ENCODE measurements at regions not wholly inside any gene's neighbourhood (a gene's known extent, or its start where the extent isn't known, plus 50 kb on each side); places are given as distances from the start of the nearest gene placed in this dataset.
"Not testable (repeated sequence)": the region's sequence is repeated elsewhere in the genome, so short reads cannot be mapped to it uniquely, and the experiment has no call there.

DNA sequence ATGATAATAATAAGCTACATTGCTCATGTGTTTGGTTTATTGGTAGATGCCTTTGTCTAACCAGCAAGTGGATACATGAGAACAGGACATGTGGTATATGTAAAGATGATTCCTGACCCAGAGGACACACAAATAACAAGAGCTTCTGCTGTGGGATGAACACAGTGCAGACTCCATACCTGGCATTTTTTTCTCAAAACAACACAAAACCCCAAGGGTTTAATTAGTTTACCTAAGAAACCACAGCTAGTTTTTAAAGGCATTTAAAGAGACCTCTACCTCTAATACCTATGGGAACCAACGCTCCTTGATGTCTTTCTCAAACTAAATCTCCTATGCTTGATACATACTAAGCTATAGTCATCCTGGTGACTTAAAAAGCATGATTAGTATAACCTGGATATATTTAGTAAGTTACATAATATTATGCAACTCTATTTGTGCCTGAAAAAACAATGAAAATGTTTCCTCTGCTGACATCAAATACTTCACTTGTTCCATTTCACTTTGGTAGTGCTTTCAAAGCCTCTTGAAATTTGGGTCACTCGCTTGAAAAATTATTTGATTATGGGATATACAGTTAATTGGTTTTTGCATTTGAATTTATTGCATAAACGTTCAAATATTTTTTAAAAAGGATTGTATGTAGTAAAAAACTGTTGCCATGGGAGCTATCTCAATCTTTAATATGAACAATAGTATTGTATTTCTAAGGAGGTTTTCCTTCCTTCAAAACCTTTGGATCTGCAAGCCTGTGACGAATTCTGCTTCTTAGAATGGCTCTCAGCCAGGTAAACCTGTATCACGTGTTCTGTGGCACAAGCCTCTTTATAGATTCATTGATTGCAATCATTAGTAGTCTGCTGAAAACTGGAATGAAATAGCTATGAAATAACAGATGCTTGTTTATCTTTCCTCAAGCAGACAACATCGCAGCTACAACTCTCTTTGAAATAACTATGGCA is 233.0 kb upstream of the KCNMB2 start:
- no peak for DNase-seq

DNA sequence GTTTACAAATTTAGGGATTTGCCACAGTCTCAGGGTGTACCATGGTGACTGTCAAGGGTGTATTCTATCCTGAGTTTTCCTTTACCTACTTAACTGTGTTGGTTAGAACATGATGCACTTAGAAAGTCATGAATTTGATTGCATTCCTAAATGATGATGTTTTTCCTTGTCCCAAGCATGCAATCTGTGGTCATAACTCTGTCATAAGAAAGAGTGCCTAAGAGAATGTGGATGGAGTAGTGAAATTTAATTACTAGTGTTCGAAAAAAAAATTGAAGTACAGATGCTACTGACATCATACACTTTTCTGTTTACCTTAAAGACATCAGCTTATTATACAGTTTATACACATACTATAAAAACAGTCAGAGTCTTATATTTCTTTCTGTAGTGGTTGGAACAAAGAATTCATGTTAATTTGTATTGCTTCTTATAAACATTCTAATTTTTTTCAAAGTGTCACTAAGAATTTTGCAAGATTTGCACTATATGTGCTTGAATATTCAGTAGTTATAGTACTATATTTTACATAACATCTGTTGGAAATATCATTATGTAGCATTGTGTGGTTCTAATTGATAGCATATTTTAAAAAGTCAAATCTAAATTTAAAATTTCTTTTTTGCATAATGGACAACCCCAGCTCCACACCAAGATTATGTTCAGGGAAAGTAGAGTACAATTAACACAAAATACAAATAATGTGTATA is 231.3 kb upstream of the KCNMB2 start:
- no peak for DNase-seq

- no peak for DNase-seq
These were observed 229.7 kb upstream of the KCNMB2 start for GRCh38 chr3:178306432-178307115.

DNA sequence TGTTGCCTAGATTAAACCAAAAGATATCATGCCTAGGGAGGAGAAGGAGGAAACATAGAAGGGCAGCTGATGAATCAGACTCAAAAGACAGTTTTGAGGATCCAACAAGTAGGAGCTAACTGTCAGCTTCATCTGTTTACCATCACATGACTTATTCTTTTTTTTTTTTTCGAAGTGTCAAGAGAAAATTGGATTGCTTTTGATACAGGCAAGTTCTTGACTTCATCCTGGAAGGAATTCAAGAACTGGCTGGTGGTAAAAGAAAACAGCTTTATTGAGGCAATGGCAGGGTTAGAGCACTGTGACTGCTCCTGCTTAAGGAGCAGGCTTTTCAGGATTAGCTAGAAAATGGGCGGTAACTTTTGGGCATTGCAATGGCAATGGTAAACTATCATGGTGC is 227.5 kb upstream of the KCNMB2 start:
- no peak for DNase-seq

DNA sequence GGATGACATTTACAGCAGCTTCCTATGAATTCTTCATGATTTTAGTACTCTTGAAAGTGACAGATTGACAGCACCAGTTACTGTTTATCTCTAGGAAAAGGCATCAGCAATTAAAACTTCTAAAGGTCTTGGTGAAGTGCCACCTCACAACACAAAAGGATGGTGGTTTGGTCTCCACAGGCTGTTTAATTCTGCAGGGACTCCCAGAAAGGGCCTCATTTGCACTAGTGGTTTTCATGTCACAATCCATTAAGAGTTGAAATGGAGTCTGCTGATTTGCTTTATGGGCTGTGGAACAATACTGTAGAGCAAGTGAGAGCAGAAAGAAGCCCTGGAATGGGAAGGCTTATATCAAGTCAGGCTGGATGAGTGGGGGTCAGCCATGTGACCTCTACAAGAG is 225.3 kb upstream of the KCNMB2 start:
- DNase-seq, result no peak

- DNase-seq, result no peak
These were observed 222.5 kb upstream of the KCNMB2 start for GRCh38 chr3:178313716-178314115.

DNA sequence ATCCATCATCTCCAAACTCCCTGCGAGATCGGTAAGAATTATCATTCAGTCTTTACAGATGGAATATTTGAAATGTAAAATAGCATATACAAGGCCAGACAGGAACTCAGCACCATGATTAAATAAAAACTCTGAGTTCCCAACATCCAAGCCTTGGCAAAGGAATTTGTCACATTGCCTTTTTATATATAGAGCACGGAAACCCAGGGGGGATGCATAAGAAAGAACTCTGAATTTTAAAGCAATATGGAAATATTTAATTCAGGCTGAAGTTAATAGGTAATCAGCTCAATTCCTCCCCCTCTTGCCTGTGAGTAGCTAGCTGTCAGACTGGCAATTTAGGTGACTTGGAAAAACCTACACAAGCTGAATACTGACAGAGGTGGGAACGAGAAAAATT is 217.9 kb upstream of the KCNMB2 start:
- DNase-seq, result no peak

DNA sequence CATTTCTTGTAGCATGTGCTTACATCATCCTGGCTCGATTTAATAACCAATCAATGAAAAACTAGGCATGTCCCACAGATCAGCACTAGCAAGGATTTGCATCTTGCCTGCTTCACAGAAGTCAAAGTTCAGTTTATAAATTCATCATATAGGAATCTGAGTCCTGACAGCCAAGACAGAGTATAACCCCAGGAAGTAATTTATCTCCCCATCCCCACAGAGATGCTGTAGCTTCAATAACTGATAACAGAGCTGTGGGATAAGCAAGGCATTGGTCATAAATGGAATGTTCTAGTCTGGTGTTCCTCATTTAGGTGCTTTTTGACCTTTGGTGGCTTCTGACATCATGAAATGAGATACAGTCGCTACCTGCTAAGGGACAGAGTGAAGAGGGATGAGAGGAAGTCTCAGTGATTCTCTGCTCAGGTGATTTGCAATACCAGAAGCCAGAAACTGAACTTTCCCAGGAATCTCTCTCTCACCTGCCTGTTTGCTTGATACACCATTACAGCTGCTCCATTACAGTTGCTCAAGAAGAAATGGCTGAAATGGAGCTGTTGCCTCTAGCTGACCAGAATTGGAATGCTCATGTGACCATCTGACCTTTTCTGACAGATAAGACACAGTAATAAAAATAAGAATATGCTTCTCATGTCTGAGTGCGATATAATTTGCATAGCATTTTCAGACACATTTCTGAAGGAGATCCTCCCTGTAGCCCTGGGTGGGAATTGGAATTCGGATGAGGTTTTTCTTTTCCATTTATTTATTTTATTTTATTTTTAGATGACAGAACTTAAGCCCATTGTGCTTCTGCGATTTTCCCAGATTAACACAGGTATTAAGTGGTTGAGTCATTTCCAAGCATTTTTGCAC is 217.1 kb upstream of the KCNMB2 start:
- no peak for DNase-seq

GRCh38 chr3:178320456-178321351 is 215.5 kb upstream of the KCNMB2 start:
- DNase-seq, result no peak

DNA sequence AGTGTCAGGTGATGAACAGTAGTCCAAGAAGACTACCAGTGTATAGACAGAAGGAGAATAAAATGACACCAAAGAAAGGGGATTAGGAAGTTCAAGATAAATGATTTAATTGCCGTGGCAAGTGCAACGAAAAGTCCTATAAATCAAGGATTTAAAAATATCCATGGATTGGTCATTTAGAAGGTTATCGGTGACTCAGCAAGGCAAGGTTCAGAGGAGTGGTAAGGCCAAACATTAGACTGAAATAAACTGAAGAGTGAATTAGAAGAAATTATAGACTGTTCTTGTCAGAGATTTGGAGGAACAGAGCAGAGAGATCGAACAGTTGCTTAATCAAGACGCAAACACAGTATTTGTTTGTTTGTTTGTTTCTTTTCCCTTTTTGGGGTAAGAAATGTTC is 211.9 kb upstream of the KCNMB2 start:
- no peak for DNase-seq

- no peak for DNase-seq
These were observed 210.9 kb upstream of the KCNMB2 start for GRCh38 chr3:178325330-178325729.

DNA sequence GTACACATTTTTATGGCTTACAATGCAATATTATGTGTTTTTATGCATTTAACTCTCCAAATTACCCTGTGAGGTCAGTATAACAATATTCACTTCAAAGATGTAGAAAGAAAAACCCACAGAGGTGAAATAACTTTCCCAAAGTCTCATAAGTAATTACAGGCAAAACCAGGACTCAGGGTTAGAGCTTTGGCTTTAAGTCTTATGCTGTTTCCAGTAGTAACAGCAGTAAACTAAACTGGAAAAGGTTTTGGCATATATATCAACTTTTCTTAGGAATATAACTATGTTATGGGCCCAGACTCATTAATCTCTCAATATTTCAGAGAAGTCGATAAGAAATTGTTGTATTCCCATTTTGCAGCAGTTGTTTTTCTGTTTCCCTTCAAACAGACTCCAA is 206.3 kb upstream of the KCNMB2 start:
- no peak for DNase-seq

DNA sequence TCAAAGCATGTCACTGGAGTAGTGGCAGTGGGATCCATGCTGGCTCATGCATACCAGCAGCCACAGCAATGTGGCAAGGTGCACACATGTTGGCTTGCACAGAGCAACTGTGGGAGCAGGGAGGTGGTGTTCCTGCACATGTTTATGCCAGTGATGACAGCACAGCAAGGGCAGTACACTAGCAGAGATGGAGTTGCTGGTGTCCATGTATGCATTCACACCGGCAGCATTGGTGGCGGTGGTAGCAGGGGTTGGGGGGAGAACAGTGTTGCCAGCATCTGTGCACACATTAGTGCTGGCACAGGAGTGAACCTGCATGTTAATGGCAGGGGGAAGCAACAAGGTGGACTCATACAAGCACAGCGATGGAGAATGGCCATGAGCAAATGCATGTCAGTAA is 202.0 kb upstream of the KCNMB2 start:
- DNase-seq, result no peak

GRCh38 chr3:178336336-178336735 is 199.9 kb upstream of the KCNMB2 start:
- DNase-seq, result no peak

DNA sequence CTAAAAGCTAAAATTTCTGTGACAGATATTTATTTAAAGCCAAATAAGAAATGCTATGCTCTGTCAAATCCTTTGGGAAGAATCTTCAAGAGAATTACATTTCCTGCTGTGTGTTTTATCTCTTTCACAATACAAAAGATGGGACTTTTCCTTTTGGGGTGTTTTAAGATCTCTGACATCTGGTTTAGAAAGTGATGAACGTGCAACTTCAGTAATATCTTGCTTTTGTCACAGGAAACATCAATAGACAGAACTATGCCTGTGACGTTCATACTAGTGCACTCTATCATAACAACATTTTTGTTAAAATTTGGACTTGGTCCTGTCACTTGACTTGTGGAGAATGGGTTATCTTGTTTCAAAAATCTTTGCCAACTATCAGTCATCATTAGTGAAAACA is 195.7 kb upstream of the KCNMB2 start:
- no peak for DNase-seq

GRCh38 chr3:178341636-178342035 is 194.6 kb upstream of the KCNMB2 start:
- no peak for DNase-seq

GRCh38 chr3:178342111-178342510 is 194.1 kb upstream of the KCNMB2 start:
- DNase-seq, result no peak

GRCh38 chr3:178343433-178344038 is 192.7 kb upstream of the KCNMB2 start:
- no peak for DNase-seq

DNA sequence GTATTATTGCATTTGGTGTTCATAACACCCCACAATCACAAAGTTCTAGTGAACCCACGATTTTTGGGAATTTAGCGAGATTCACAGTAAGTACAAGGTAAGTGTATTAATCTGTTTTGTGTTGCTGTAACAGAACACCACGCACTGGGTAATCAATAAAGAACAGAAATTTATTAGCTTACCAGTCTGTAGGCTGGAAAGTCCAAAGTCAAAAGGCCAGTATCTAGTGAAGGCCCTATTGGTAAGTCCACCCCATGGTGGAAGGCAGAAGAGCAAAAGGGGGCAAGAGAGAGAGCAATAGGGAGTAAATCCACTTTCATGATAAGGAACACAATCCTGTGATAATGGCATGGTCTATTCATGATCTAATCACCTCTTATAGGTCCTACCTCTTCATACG is 190.3 kb upstream of the KCNMB2 start:
- DNase-seq, result no peak

GRCh38 chr3:178348561-178349217 is 187.5 kb upstream of the KCNMB2 start:
- not testable (repeated sequence) for DNase-seq

GRCh38 chr3:178349218-178349596 is 187.0 kb upstream of the KCNMB2 start:
- DNase-seq, result not testable (repeated sequence)
